ENCODE measurements at regions not wholly inside any gene's neighbourhood (a gene's known extent, or its start where the extent isn't known, plus 50 kb on each side); places are given as distances from the start of the nearest gene placed in this dataset.
"Not testable (repeated sequence)": the region's sequence is repeated elsewhere in the genome, so short reads cannot be mapped to it uniquely, and the experiment has no call there.

GRCh38 chr17:83010206-83011200 is 68.9 kb upstream of the METRNL start:
- Histone ChIP-seq H3K27ac (no peak overlapping the region), H3K36me3 (replicated peaks) (no peaks in the 10 kb centered on the region), H3K4me3 (ENCODE audit: low read depth, low read length) (no peak overlapping the region), H3K27me3 (replicated peaks) (no peaks in the 10 kb centered on the region)
- in situ Hi-C loops (cut with HindIII; ENCODE audit: low pct_ligation_motif_present, low sequenced_read_pairs) = no loop called here
- no peak for DNase-seq
- no peak for TF ChIP-seq CTCF (IDR thresholded peaks at IDR 0.05; ENCODE audit: low read depth, low read length, missing control alignments)

GRCh38 chr17:83011676-83012075 is 67.7 kb upstream of the METRNL start:
- H3K27ac ChIP-seq; H3K4me3 ChIP-seq (ENCODE audit: low read depth, low read length); in situ Hi-C loops (cut with HindIII; ENCODE audit: low pct_ligation_motif_present, low sequenced_read_pairs); H3K36me3 ChIP-seq (replicated peaks); H3K27me3 ChIP-seq (replicated peaks); DNase-seq: not testable (repeated sequence)

GRCh38 chr17:83012200-83012785 is 67.1 kb upstream of the METRNL start:
- TF ChIP-seq CTCF (IDR thresholded peaks at IDR 0.05; ENCODE audit: low read depth, low read length, missing control alignments) = no peak
- no peak overlapping the region for H3K27ac ChIP-seq
- no peak overlapping the region for H3K4me3 ChIP-seq (ENCODE audit: low read depth, low read length)
- DNase-seq = no peak
- no peaks in the 10 kb centered on the region for H3K27me3 ChIP-seq (replicated peaks)
- no peaks in the 10 kb centered on the region for H3K36me3 ChIP-seq (replicated peaks)
- in situ Hi-C loops (cut with HindIII; ENCODE audit: low pct_ligation_motif_present, low sequenced_read_pairs) = no loop called here

GRCh38 chr17:83012868-83013778 is 66.3 kb upstream of the METRNL start:
- H3K27ac ChIP-seq = no peak overlapping the region
- no peak overlapping the region for H3K4me3 ChIP-seq (ENCODE audit: low read depth, low read length)
- no peak for TF ChIP-seq CTCF (IDR thresholded peaks at IDR 0.05; ENCODE audit: low read depth, low read length, missing control alignments)
- peak; percentile 24 for DNase-seq
- no peaks in the 10 kb centered on the region for H3K36me3 ChIP-seq (replicated peaks)
- in situ Hi-C loops (cut with HindIII; ENCODE audit: low pct_ligation_motif_present, low sequenced_read_pairs) = no loop called here
- no peaks in the 10 kb centered on the region for H3K27me3 ChIP-seq (replicated peaks)

- no peak overlapping the region for H3K27ac ChIP-seq
- TF ChIP-seq CTCF (IDR thresholded peaks at IDR 0.05; ENCODE audit: low read depth, low read length, missing control alignments) = no peak
- in situ Hi-C loops (cut with HindIII; ENCODE audit: low pct_ligation_motif_present, low sequenced_read_pairs) = no loop called here
- no peak overlapping the region for H3K4me3 ChIP-seq (ENCODE audit: low read depth, low read length)
- no peaks in the 10 kb centered on the region for H3K36me3 ChIP-seq (replicated peaks)
- DNase-seq = no peak
- H3K27me3 ChIP-seq (replicated peaks) = no peaks in the 10 kb centered on the region
Observed at GRCh38 chr17:83013779-83014117, 65.7 kb upstream of the METRNL start.

- H3K4me3 ChIP-seq (ENCODE audit: low read depth, low read length) = no peak overlapping the region
- no peak for DNase-seq
- no peaks in the 10 kb centered on the region for H3K27me3 ChIP-seq (replicated peaks)
- in situ Hi-C loops (cut with HindIII; ENCODE audit: low pct_ligation_motif_present, low sequenced_read_pairs) = no loop called here
- no peak overlapping the region for H3K27ac ChIP-seq
- no peak for TF ChIP-seq CTCF (IDR thresholded peaks at IDR 0.05; ENCODE audit: low read depth, low read length, missing control alignments)
- H3K36me3 ChIP-seq (replicated peaks) = no peaks in the 10 kb centered on the region
Observed at GRCh38 chr17:83014297-83014696, 65.1 kb upstream of the METRNL start.
